ENCODE measurements at regions not wholly inside any gene's neighbourhood (a gene's known extent, or its start where the extent isn't known, plus 50 kb on each side); places are given as distances from the start of the nearest gene placed in this dataset.
"Not testable (repeated sequence)": the region's sequence is repeated elsewhere in the genome, so short reads cannot be mapped to it uniquely, and the experiment has no call there.

DNA sequence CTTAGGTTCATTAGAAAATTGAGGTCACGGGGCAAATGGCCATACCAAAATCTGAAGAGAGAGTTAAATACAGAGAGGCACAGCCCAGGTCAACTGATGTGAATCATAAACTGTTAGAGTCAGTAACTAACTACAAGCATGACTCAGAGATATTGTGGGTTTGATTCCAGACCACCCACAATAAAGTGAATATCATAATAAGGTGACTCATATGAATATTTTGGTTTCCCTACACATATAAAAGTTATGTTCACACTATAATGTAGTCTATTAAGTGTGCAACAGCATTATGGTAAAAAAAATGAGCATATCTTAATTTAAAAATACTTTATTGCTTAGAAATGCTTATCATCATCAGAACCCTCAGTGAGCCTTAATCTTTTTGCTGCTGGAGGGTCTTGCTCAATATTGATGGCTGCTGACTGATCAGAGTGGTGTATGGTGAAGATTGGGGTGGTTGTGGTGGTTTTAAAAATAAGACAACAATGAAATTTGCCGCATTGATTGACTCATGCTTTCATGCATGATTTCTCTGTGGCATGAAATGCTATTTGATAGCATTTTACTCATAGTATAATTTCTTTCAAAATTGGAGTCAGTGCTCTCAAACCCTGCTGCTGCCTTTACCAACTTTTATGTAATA, 53.1 kb upstream of the EDIL3 start:
- WGBS, 4 donors, result 77 to 90% (median 79%) methylated on average over 2 of the region's 2 CpGs

DNA sequence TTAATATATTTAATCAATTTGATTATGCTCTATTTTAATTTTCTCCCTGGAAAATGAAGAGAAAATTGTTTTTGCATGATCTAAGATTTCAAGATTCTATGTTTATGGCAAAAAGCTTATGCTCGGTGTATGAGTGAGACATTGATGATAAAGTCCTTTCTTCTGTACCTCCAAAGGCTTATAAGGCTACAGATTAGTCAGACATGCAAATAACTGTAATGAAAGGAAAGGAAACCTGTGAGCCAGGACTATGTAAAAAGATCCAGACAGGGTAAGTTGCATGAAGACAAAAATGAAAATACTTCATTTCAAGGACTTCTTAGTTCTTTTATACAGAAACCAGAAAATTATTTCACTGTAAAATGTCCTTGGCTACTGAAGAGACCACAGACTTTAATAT, 52.2 kb upstream of the EDIL3 start:
- no peak overlapping the region for H3K27ac ChIP-seq
- H3K27me3 ChIP-seq, result no peaks in the 10 kb centered on the region
- ATAC-seq (no peak), DNase-seq (no peak)
- H3K4me1 ChIP-seq, result no peaks in the 10 kb centered on the region
- TF ChIP-seq, protein P1, sequence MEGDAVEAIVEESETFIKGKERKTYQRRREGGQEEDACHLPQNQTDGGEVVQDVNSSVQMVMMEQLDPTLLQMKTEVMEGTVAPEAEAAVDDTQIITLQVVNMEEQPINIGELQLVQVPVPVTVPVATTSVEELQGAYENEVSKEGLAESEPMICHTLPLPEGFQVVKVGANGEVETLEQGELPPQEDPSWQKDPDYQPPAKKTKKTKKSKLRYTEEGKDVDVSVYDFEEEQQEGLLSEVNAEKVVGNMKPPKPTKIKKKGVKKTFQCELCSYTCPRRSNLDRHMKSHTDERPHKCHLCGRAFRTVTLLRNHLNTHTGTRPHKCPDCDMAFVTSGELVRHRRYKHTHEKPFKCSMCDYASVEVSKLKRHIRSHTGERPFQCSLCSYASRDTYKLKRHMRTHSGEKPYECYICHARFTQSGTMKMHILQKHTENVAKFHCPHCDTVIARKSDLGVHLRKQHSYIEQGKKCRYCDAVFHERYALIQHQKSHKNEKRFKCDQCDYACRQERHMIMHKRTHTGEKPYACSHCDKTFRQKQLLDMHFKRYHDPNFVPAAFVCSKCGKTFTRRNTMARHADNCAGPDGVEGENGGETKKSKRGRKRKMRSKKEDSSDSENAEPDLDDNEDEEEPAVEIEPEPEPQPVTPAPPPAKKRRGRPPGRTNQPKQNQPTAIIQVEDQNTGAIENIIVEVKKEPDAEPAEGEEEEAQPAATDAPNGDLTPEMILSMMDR (IDR thresholded peaks at IDR 0.05), result no peak
- TF ChIP-seq POLR2A (IDR thresholded peaks at IDR 0.05), result no peak
- intact Hi-C loops (cut with DNase I), result no loop called here
- peaks cover 0 to 9% (median 0%) of the 10 kb centered on the region in 12 donors for H3K9me3 ChIP-seq
- no peak overlapping the region for H3K4me3 ChIP-seq
- WGBS, 4 donors, result 74 to 83% (median 81%) methylated on average over 1 of the region's 1 CpG
- no peaks in the 10 kb centered on the region for H3K36me3 ChIP-seq

More for the DNA sequence above, 53.1 kb upstream of the EDIL3 start:
- DNase-seq (no peak), ATAC-seq (peak in 1 of 4 donors; percentile 80)
- Histone ChIP-seq H3K9me3 (peaks cover 0 to 9% (median 0%) of the 10 kb centered on the region in 12 donors), H3K27ac (no peak overlapping the region), H3K27me3 (no peaks in the 10 kb centered on the region), H3K4me1 (no peaks in the 10 kb centered on the region), H3K36me3 (no peaks in the 10 kb centered on the region), H3K4me3 (no peak overlapping the region)
- no peak for TF ChIP-seq POLR2A (IDR thresholded peaks at IDR 0.05)
- TF ChIP-seq, protein P1 (IDR thresholded peaks at IDR 0.05), result no peak
- intact Hi-C loops (cut with DNase I), result no loop called here

DNA sequence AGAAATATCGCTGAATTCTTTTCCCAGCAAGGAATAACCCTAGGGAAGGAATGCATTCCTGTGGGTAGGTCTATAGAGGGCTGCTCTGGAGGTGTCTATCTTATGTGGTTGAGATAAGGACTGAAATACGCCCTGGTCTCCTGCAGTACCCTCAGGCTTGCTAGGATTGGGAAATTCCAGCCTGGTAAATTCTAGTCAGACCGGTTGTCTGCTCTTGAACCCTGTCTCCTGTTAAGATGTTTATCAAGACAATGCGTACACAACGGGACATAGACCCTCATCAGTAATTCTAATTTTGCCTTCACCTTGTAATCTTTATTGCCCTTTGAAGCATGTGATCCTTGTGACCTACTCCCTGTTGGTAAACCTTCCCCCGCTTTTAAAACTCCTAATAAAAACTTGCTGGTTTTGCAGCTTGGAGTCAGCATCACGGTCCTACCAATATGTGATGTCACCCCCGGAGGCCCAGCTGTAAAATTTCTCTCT, 51.2 kb upstream of the EDIL3 start:
- ATAC-seq; H3K27ac ChIP-seq; intact Hi-C loops (cut with DNase I); H3K9me3 ChIP-seq; H3K36me3 ChIP-seq; H3K27me3 ChIP-seq; H3K4me3 ChIP-seq; H3K4me1 ChIP-seq; DNase-seq: not testable (repeated sequence)
- 75 to 81% (median 78%) methylated on average over 8 of the region's 8 CpGs for WGBS, 4 donors

Measured in heart left ventricle (tissue), 16 donors.